Body of pancreas (tissue), 4 donors: ENCODE measurements at regions not wholly inside any gene's neighbourhood (a gene's known extent, or its start where the extent isn't known, plus 50 kb on each side); places are given as distances from the start of the nearest gene placed in this dataset.
A peak's percentile ranks its signal among the peaks of the same experiment; 100 is the strongest.

Source experiments
- ATAC-seq: fragments of 150-250 bp; one replicate; pipeline ENCODE4 v1.9.1; 2016
- DNase-seq, 4 donors: peaks; one replicate each; pipeline ENCODE4 v3.0.0-alpha.2; 2019
- H3K27ac ChIP-seq, 4 donors: fragments of 200-600 bp; sonication (generic); 1 replicate in 3 of 4; 2 replicates in 1 of 4; pipeline versions ENCODE4 v1.5.1 to v1.6.1; 2016 to 2019; ENCODE audit warnings: mild to moderate bottlenecking in 1 of 4, mixed read lengths in 1 of 4, moderate library complexity in 1 of 4
- H3K27me3 ChIP-seq, 2 donors: fragments of 200-600 bp; sonication (generic); one replicate each; pipeline ENCODE4 v1.6.0; 2016; ENCODE audit warnings: mild to moderate bottlenecking in 1 of 2
- H3K36me3 ChIP-seq, 2 donors: fragments of 200-600 bp; sonication (generic); replicated peaks in 1 of 2; 2 replicates each; pipeline ENCODE4 v1.5.1; 2016; ENCODE audit warnings: low read depth in 2 of 2; ENCODE audit not compliant: insufficient read depth in 1 of 2
- H3K4me1 ChIP-seq: fragments of 200-600 bp; sonication (generic); one replicate; pipeline ENCODE4 v1.6.0; 2016
- H3K4me3 ChIP-seq, 2 donors: fragments of 200-600 bp; sonication (generic); 1 replicate in 1 of 2; 2 replicates in 1 of 2; pipeline ENCODE4 v1.5.1; 2016 to 2019
- H3K9me3 ChIP-seq, 3 donors: fragments of 200-600 bp; sonication (generic); 1 replicate in 2 of 3; 2 replicates in 1 of 3; pipeline ENCODE4 v1.5.1; 2016
- CTCF ChIP-seq, 7 experiments: fragments of 450-650 bp in 4 of 7; fragments of 200-600 bp in 3 of 7; sonication (generic) in 3 of 7; IDR thresholded peaks; one replicate each; pipeline ENCODE4 v1.5.1; 2016 to 2019; ENCODE audit warnings: antibody characterized with exemption in 7 of 7
- POLR2A ChIP-seq, 3 donors: fragments of 450-650 bp; IDR thresholded peaks; one replicate each; pipeline ENCODE4 v1.6.1; 2016; ENCODE audit warnings: antibody characterized with exemption in 3 of 3, mild to moderate bottlenecking in 2 of 3
- WGBS, 2 donors: methylation state at CpG; one replicate each; pipeline ENCODE4 v1.1.5; 2017; 5-methylcytosine and 5-hydroxymethylcytosine counted together
- intact Hi-C: fragments of 100-400 bp; cut with DNase I; formaldehyde crosslinking; loops from one replicate; pipeline ENCODE4 v1.15.1; 2023

- Histone ChIP-seq H3K4me3 (no peak overlapping the region), H3K36me3 (no peaks in the 10 kb centered on the region), H3K9me3 (no peaks in the 10 kb centered on the region), H3K4me1 (peaks cover 7% of the 10 kb centered on the region), H3K27ac (no peak overlapping the region), H3K27me3 (no peaks in the 10 kb centered on the region)
- DNase-seq = peak in 1 of 4 donors; percentile 8
- peak; percentile 24 for ATAC-seq
- no peak for TF ChIP-seq CTCF (IDR thresholded peaks at IDR 0.05)
- no peak for TF ChIP-seq POLR2A (IDR thresholded peaks at IDR 0.05)
- WGBS, 2 donors = 56 to 61% methylated on average over 3 of the region's 3 CpGs
- intact Hi-C loops = no loop called here
Measured at GRCh38 chr13:34469196-34469986, 472.7 kb upstream of the NBEA start.

- Histone ChIP-seq H3K4me3 (no peak overlapping the region), H3K27me3 (no peaks in the 10 kb centered on the region), H3K36me3 (no peaks in the 10 kb centered on the region), H3K9me3 (no peaks in the 10 kb centered on the region), H3K27ac (no peak overlapping the region), H3K4me1 (peaks cover 1% of the 10 kb centered on the region)
- 66 to 67% methylated on average over 4 of the region's 4 CpGs for WGBS, 2 donors
- intact Hi-C loops = no loop called here
- no peak for ATAC-seq
- TF ChIP-seq POLR2A (IDR thresholded peaks at IDR 0.05) = no peak
- no peak for TF ChIP-seq CTCF (IDR thresholded peaks at IDR 0.05)
- no peak for DNase-seq
Measured at GRCh38 chr13:34474187-34474868, 467.7 kb upstream of the NBEA start.

- Histone ChIP-seq H3K9me3 (no peaks in the 10 kb centered on the region), H3K27ac (no peak overlapping the region), H3K27me3 (no peaks in the 10 kb centered on the region), H3K36me3 (no peaks in the 10 kb centered on the region), H3K4me3 (no peak overlapping the region), H3K4me1 (no peaks in the 10 kb centered on the region)
- DNase-seq = no peak
- intact Hi-C loops = no loop called here
- 64 to 74% methylated on average over 2 of the region's 2 CpGs for WGBS, 2 donors
- ATAC-seq = no peak
- no peak for TF ChIP-seq CTCF (IDR thresholded peaks at IDR 0.05)
Measured at GRCh38 chr13:34478376-34478775, 463.7 kb upstream of the NBEA start.

- no peak for DNase-seq
- H3K36me3 ChIP-seq = no peaks in the 10 kb centered on the region
- ATAC-seq = no peak
- H3K27me3 ChIP-seq = no peaks in the 10 kb centered on the region
- H3K4me3 ChIP-seq = no peak overlapping the region
- intact Hi-C loops = no loop called here
- TF ChIP-seq POLR2A (IDR thresholded peaks at IDR 0.05) (no peak), CTCF (IDR thresholded peaks at IDR 0.05) (no peak)
- no peaks in the 10 kb centered on the region for H3K4me1 ChIP-seq
- H3K27ac ChIP-seq = no peak overlapping the region
- WGBS, 2 donors = 92 to 100% methylated on average over 2 of the region's 2 CpGs
- H3K9me3 ChIP-seq = no peaks in the 10 kb centered on the region
Measured at GRCh38 chr13:34502011-34502410, 440.1 kb upstream of the NBEA start.
